Ascending aorta (tissue), 2 donors: ENCODE measurements at regions not wholly inside any gene's neighbourhood (a gene's known extent, or its start where the extent isn't known, plus 50 kb on each side); places are given as distances from the start of the nearest gene placed in this dataset.

Experiments
- DNase-seq, 2 donors: peaks; one replicate each; pipeline ENCODE4 v3.0.0-alpha.2; 2019; ENCODE audit warnings: low spot score in 2 of 2
- H3K27ac ChIP-seq, 2 donors: fragments of 200-600 bp; sonication (generic); one replicate each; pipeline ENCODE4 v1.5.1; 2016 to 2017; ENCODE audit warnings: mild to moderate bottlenecking in 1 of 2
- H3K27me3 ChIP-seq: fragments of 200-600 bp; sonication (generic); one replicate; pipeline ENCODE4 v1.5.1; 2017
- H3K36me3 ChIP-seq, 2 donors: fragments of 200-600 bp; sonication (generic); one replicate each; pipeline ENCODE4 v1.5.1; 2016
- H3K4me1 ChIP-seq, 2 donors: fragments of 200-600 bp; sonication (generic); one replicate each; pipeline ENCODE4 v1.5.1; 2016 to 2017; ENCODE audit warnings: mild to moderate bottlenecking in 1 of 2
- H3K4me3 ChIP-seq, 2 donors: fragments of 200-600 bp; sonication (generic); one replicate each; pipeline ENCODE4 v1.5.1; 2016 to 2017; ENCODE audit warnings: mild to moderate bottlenecking in 1 of 2
- H3K9me3 ChIP-seq, 2 donors: fragments of 200-600 bp; sonication (generic); one replicate each; pipeline ENCODE4 v1.5.1; 2016
- intact Hi-C: fragments of 100-400 bp; cut with DNase I; formaldehyde crosslinking; loops from one replicate; pipeline ENCODE4 v1.15.1; 2023
- TF ChIP-seq, protein P1 (sequence below), 3 experiments: fragments of 200-600 bp in 2 of 3; fragments of 450-650 bp in 1 of 3; sonication (generic) in 2 of 3; IDR thresholded peaks; one replicate each; pipeline ENCODE4 v1.5.1; 2016 to 2019; ENCODE audit warnings: antibody characterized with exemption in 3 of 3, mild to moderate bottlenecking in 1 of 3, moderate library complexity in 1 of 3

- intact Hi-C loops = no loop called here
- Histone ChIP-seq H3K4me3 (no peak overlapping the region), H3K27me3 (no peaks in the 10 kb centered on the region), H3K9me3 (no peaks in the 10 kb centered on the region), H3K36me3 (no peaks in the 10 kb centered on the region), H3K4me1 (no peaks in the 10 kb centered on the region), H3K27ac (no peak overlapping the region)
- no peak for DNase-seq
- TF ChIP-seq, protein P1, sequence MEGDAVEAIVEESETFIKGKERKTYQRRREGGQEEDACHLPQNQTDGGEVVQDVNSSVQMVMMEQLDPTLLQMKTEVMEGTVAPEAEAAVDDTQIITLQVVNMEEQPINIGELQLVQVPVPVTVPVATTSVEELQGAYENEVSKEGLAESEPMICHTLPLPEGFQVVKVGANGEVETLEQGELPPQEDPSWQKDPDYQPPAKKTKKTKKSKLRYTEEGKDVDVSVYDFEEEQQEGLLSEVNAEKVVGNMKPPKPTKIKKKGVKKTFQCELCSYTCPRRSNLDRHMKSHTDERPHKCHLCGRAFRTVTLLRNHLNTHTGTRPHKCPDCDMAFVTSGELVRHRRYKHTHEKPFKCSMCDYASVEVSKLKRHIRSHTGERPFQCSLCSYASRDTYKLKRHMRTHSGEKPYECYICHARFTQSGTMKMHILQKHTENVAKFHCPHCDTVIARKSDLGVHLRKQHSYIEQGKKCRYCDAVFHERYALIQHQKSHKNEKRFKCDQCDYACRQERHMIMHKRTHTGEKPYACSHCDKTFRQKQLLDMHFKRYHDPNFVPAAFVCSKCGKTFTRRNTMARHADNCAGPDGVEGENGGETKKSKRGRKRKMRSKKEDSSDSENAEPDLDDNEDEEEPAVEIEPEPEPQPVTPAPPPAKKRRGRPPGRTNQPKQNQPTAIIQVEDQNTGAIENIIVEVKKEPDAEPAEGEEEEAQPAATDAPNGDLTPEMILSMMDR (IDR thresholded peaks at IDR 0.05) = no peak
Measured at GRCh38 chr13:58144616-58145015, 513.1 kb downstream of the PCDH17 start.

GRCh38 chr13:58151452-58151851 lies 519.9 kb downstream of the PCDH17 start:
- no peak overlapping the region for H3K4me3 ChIP-seq
- no peaks in the 10 kb centered on the region for H3K4me1 ChIP-seq
- H3K9me3 ChIP-seq = no peaks in the 10 kb centered on the region
- no peak for DNase-seq
- no peak overlapping the region for H3K27ac ChIP-seq
- TF ChIP-seq, protein P1 (IDR thresholded peaks at IDR 0.05) = no peak
- no peaks in the 10 kb centered on the region for H3K27me3 ChIP-seq
- no peaks in the 10 kb centered on the region for H3K36me3 ChIP-seq
- intact Hi-C loops = no loop called here

DNA sequence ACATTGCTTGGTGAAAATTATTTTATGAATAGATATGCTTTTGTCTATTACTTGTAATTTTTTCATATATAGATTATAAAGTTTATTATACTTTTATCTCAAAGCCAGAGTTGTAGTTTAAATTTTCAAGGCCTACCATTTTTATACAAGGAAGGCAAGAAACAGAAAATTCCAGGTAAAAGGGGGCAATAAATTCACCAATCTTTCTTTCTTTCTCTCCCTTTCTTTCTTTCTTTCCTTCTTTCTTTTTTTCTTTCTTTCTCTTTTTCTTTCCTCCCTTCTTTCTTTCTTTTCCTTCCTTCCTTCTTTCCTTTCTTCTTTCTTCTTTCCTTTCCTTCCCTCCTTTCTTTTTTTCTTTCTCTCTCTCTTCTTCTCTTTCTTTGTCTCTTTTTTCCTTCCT lies 529.4 kb downstream of the PCDH17 start:
- intact Hi-C loops = no loop called here
- no peaks in the 10 kb centered on the region for H3K36me3 ChIP-seq
- H3K27ac ChIP-seq = no peak overlapping the region
- H3K4me1 ChIP-seq = no peaks in the 10 kb centered on the region
- H3K4me3 ChIP-seq = no peak overlapping the region
- H3K27me3 ChIP-seq = no peaks in the 10 kb centered on the region
- DNase-seq = no peak
- TF ChIP-seq, protein P1 (IDR thresholded peaks at IDR 0.05) = no peak
- H3K9me3 ChIP-seq = no peaks in the 10 kb centered on the region

DNA sequence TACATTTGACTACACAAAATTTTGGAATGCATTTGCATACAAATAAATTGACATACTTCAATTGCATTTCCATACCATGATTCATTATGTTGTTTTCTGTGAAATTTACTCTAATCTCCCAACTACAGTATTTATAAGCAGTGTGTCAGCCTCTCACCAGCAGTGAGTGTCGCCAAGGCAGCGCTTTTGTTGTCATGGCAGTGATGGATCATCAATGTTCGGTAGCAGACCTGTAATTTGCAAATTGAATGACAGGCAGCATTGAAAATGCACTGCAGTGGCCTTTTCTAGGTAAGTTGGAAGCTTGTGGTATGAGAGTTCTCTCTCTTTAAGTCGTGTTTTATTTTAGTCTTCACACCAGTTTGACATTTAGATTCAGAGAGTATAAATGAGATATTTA lies 534.1 kb downstream of the PCDH17 start:
- Histone ChIP-seq H3K27me3 (no peaks in the 10 kb centered on the region), H3K4me3 (no peak overlapping the region), H3K27ac (no peak overlapping the region), H3K4me1 (no peaks in the 10 kb centered on the region), H3K9me3 (no peaks in the 10 kb centered on the region), H3K36me3 (no peaks in the 10 kb centered on the region)
- TF ChIP-seq, protein P1 (IDR thresholded peaks at IDR 0.05) = no peak
- intact Hi-C loops = no loop called here
- DNase-seq = no peak

DNA sequence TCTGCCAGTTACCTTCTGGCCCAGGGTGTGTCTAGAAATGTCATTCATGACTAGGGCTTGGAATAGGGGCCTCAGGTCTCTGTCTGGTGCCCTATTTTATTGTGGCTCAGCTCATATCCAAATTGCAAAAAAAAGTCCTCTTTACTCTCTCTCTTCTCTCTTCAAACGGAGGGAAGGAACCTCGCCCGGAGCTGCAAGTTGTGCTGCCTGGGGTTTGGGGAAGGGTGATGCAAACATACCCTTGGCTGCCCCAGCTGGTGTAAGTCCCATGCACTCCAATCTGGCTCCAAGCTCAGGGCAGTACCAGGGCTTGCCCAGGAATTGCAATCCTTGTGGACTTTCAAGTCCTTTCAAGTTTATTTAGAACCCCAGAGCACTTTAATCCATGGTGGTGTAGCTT lies 549.6 kb downstream of the PCDH17 start:
- H3K36me3 ChIP-seq = no peaks in the 10 kb centered on the region
- H3K27ac ChIP-seq = no peak overlapping the region
- no peak overlapping the region for H3K4me3 ChIP-seq
- no peaks in the 10 kb centered on the region for H3K9me3 ChIP-seq
- DNase-seq = no peak
- no peaks in the 10 kb centered on the region for H3K4me1 ChIP-seq
- TF ChIP-seq, protein P1 (IDR thresholded peaks at IDR 0.05) = no peak
- intact Hi-C loops = no loop called here
- H3K27me3 ChIP-seq = no peaks in the 10 kb centered on the region

- no peak overlapping the region for H3K27ac ChIP-seq
- no peaks in the 10 kb centered on the region for H3K27me3 ChIP-seq
- TF ChIP-seq, protein P1 (IDR thresholded peaks at IDR 0.05) = no peak
- no peak for DNase-seq
- no peaks in the 10 kb centered on the region for H3K9me3 ChIP-seq
- no peak overlapping the region for H3K4me3 ChIP-seq
- H3K36me3 ChIP-seq = no peaks in the 10 kb centered on the region
- intact Hi-C loops = no loop called here
- H3K4me1 ChIP-seq = no peaks in the 10 kb centered on the region
Measured at GRCh38 chr13:58187881-58188280, 556.3 kb downstream of the PCDH17 start.
